ENCODE measurements at regions not wholly inside any gene's neighbourhood (a gene's known extent, or its start where the extent isn't known, plus 50 kb on each side); places are given as distances from the start of the nearest gene placed in this dataset.

DNA sequence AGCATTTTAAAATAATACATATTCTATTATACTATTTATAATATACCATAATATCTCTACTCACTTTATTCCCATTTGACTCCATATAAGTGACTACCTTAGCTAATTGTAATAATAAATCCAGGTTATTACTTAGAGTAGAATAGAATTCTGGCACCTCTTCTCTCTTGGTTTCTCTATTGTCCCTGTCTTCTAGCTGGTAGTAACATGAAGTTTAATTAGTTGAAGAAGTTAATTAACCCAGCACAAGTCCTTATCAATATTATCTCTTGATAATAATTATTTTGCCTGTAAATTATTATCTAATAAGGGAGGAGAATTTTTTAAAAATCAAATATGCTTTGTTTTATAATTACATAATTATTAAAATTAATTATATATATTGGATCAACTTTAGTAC lies 1571.2 kb upstream of the PRR20A start:
- no peaks in the 10 kb centered on the region for H3K27me3 Mint-ChIP-seq
- TF ChIP-seq, protein P1, sequence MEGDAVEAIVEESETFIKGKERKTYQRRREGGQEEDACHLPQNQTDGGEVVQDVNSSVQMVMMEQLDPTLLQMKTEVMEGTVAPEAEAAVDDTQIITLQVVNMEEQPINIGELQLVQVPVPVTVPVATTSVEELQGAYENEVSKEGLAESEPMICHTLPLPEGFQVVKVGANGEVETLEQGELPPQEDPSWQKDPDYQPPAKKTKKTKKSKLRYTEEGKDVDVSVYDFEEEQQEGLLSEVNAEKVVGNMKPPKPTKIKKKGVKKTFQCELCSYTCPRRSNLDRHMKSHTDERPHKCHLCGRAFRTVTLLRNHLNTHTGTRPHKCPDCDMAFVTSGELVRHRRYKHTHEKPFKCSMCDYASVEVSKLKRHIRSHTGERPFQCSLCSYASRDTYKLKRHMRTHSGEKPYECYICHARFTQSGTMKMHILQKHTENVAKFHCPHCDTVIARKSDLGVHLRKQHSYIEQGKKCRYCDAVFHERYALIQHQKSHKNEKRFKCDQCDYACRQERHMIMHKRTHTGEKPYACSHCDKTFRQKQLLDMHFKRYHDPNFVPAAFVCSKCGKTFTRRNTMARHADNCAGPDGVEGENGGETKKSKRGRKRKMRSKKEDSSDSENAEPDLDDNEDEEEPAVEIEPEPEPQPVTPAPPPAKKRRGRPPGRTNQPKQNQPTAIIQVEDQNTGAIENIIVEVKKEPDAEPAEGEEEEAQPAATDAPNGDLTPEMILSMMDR (conservative IDR thresholded peaks at IDR 0.05) = no peak
- H3K4me3 Mint-ChIP-seq = no peak overlapping the region
- H3K36me3 Mint-ChIP-seq = no peaks in the 10 kb centered on the region
- H3K4me1 Mint-ChIP-seq (ENCODE audit: unreplicated experiment) = no peaks in the 10 kb centered on the region
- H3K27ac Mint-ChIP-seq = no peak overlapping the region
- no peak for DNase-seq (ENCODE audit: extremely low spot score, unreplicated experiment)
- no peaks in the 10 kb centered on the region for H3K9me3 Mint-ChIP-seq

DNA sequence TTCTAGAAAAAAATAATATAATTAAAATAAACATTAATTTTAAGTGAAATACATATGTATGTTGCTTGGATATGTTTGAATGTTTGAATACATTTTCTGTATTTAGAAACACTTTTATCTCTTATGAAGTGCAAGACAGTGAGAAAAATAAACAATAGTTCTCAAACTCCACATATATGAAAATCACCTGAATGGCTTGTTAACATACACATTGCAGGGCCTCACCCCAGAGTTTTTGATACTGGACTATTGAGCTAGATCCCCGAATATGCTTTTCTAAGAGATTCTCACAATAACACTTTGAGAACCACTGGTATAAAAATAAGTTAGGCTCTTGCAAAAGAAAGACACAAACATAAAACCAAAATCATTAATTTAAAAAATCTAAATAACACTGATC lies 1570.3 kb upstream of the PRR20A start:
- Mint-ChIP-seq H3K9me3 (no peaks in the 10 kb centered on the region), H3K27me3 (no peaks in the 10 kb centered on the region), H3K27ac (no peak overlapping the region), H3K4me3 (no peak overlapping the region), H3K4me1 (ENCODE audit: unreplicated experiment) (no peaks in the 10 kb centered on the region), H3K36me3 (no peaks in the 10 kb centered on the region)
- DNase-seq (ENCODE audit: extremely low spot score, unreplicated experiment) = no peak
- TF ChIP-seq, protein P1 (conservative IDR thresholded peaks at IDR 0.05) = no peak

DNA sequence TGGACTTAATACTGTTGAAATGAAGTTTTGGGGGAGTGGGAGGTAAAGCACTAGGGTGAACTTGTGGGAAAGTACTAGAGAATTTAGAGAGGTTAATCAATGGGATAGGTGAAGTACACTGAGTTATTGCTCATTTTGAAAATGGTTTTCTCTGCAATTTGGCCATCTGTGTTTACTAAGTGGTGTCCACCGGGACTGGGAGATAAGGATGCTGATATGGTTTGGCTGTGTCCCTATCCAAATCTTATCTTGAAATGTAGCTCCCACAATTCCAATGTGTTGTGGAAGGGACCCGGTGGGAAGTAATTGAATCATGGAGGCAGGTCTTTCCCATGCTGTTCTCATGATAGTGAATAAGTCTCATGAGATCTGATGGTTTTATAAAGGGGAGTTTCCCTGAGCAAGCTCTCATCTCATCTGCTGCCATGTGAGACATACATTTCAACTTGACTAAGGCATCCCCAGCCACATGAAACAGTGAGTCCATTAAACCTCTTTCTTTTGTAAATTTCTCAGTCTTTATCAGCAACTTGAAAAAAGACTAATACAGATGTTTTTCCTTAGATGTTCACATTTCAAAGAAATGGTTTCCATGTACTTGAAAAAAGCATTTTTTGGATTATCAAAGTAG lies 1569.4 kb upstream of the PRR20A start:
- no peak for DNase-seq (ENCODE audit: extremely low spot score, unreplicated experiment)
- Mint-ChIP-seq H3K36me3 (no peaks in the 10 kb centered on the region), H3K27me3 (no peaks in the 10 kb centered on the region), H3K4me1 (ENCODE audit: unreplicated experiment) (no peaks in the 10 kb centered on the region), H3K27ac (no peak overlapping the region), H3K4me3 (no peak overlapping the region), H3K9me3 (no peaks in the 10 kb centered on the region)
- TF ChIP-seq, protein P1 (conservative IDR thresholded peaks at IDR 0.05) = no peak

DNA sequence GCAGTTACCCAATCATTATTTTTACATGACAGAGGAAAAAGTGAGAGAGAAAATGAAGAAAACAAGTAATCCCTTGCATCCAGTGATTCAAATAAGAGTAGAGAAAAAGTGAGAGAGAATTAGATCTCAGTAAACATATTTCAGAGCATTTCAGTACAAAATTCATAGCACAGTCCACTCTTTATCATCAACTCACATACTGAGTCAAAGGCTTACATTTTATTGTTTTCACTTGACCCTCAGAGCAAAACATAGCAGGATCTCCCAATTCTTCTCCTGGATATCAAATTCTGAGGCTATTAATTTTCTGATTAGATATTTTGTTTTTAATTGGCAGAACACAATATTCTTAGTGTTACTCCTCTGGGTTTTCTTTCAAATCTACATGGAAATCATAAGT lies 1568.3 kb upstream of the PRR20A start:
- Mint-ChIP-seq H3K4me3 (no peak overlapping the region), H3K27ac (no peak overlapping the region), H3K27me3 (no peaks in the 10 kb centered on the region), H3K4me1 (ENCODE audit: unreplicated experiment) (no peaks in the 10 kb centered on the region), H3K9me3 (no peaks in the 10 kb centered on the region), H3K36me3 (no peaks in the 10 kb centered on the region)
- TF ChIP-seq, protein P1 (conservative IDR thresholded peaks at IDR 0.05) = no peak
- no peak for DNase-seq (ENCODE audit: extremely low spot score, unreplicated experiment)

DNA sequence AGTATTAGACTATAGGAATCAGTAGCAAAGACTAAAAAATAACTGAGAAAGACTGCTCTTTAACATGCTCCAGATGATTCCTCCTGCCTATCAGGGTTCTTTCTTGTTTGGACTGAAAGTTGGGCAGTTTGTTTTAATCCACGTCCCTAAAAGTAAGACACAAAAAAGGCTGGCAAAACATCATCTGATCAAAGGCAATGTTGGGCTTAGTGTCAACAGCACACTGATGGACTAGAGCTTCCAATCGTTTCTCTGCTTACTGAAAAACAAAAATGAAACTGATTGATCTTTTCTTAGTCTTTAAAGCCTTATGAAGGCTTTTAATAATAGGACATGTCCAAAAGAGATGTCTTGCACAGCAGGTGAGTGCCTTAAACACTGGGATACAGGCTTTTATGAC lies 1567.9 kb upstream of the PRR20A start:
- H3K4me3 Mint-ChIP-seq = no peak overlapping the region
- TF ChIP-seq, protein P1 (conservative IDR thresholded peaks at IDR 0.05) = no peak
- H3K27me3 Mint-ChIP-seq = no peaks in the 10 kb centered on the region
- no peaks in the 10 kb centered on the region for H3K36me3 Mint-ChIP-seq
- H3K9me3 Mint-ChIP-seq = no peaks in the 10 kb centered on the region
- no peak overlapping the region for H3K27ac Mint-ChIP-seq
- H3K4me1 Mint-ChIP-seq (ENCODE audit: unreplicated experiment) = no peaks in the 10 kb centered on the region
- DNase-seq (ENCODE audit: extremely low spot score, unreplicated experiment) = no peak

DNA sequence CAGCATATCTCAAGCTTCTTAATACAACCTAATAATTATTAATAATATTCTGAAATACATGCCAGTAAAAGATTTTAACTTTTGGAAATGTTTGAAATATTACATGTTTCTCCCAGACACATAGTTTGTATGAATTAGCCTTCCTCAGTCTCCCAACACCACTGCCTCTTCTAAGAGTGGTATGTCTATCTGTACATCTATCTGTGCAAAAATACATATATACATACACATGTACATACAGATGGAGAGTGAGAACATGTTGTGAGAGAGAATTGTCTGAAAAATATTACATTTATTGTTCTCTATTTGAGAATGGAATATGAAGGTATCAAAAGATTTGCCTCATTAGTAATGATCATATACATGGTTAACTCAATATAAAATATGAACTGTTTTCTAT lies 1567.2 kb upstream of the PRR20A start:
- H3K4me3 Mint-ChIP-seq = no peak overlapping the region
- H3K4me1 Mint-ChIP-seq (ENCODE audit: unreplicated experiment) = no peaks in the 10 kb centered on the region
- no peak for DNase-seq (ENCODE audit: extremely low spot score, unreplicated experiment)
- no peaks in the 10 kb centered on the region for H3K27me3 Mint-ChIP-seq
- H3K9me3 Mint-ChIP-seq = no peaks in the 10 kb centered on the region
- H3K36me3 Mint-ChIP-seq = no peaks in the 10 kb centered on the region
- TF ChIP-seq, protein P1 (conservative IDR thresholded peaks at IDR 0.05) = no peak
- H3K27ac Mint-ChIP-seq = no peak overlapping the region

All from type B pancreatic cell (in vitro differentiated cells).